ENCODE measurements at regions not wholly inside any gene's neighbourhood (a gene's known extent, or its start where the extent isn't known, plus 50 kb on each side); places are given as distances from the start of the nearest gene placed in this dataset.
"Not testable (repeated sequence)": the region's sequence is repeated elsewhere in the genome, so short reads cannot be mapped to it uniquely, and the experiment has no call there.

DNA sequence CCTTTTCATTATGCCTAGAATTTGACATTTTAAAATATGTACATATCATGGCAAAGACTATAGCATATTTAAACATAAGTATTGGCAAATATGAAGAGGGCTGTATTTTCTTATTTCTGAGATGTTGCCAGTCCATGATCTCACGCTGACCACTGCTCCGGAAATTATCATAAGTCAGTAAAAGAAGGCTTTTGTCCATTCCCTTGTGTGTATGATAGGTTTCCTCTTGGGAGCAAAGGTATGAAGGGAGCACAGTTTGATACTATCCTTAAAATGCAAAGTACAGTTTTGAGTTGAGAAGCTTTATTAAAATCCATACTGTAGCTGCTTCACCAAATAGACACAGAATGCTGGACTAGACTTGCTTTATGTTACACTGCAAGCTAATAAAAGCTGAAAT lies 52.6 kb upstream of the AGA start:
- DNase-seq = no peak

DNA sequence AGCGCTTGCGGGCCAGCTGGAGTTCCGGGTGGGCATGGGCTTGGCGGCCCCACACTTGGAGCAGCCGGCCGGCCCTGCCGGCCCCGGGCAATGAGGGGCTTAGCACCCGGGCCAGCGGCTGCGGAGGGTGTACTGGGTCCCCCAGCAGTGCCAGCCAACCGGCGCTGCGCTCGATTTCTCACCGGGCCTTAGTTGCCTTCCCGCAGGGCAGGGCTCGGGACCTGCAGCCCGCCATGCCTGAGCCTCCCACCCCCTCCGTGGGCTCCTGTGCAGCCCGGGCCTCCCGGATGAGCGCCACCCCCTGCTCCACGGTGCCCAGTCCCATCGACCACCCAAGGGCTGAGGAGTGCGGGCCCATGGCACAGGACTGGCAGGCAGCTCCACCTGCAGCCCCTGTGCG lies 53.4 kb upstream of the AGA start:
- DNase-seq = not testable (repeated sequence)

DNA sequence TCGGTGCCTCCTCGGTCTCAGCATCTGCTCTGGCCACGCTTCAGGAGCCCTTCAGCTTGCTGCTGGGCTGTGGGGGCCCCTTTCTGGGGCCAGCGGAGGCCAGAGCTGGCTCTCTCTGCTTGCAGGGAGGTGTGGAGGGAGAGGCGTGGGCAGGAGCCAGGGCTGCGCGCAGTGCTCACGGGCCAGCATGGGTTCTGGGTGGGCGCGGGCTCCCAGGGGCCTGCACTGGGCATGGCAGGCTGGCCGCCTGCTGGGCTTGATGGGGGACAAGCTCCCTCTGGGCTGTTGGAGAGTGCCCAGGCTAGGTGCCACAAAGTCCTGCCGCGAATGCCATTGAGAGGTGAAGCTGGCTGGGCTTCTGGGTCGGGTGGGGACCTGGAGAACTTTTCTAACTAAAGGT lies 57.3 kb upstream of the AGA start:
- no peak for DNase-seq

DNA sequence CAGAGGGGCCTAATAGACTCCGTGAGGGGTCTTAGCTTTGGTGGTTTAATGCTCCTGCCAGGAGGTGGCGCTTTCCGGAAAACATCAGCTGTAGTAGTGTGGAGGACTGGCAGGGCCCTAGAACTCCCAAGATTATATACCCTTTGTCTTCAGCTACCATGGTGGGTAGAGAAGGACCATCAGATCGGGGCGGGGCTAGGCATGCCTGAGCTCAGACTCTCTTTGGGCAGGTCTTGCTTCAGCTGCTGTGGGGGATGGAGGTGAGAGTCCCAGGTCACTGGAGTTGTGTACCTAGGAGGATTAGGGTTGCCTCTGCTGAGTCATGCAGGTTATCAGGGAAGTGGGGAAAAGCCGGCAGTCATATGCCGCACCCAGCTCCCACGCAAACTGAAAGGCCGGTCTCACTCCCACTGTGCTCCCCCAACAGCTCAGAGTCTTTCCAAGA lies 63.0 kb upstream of the AGA start:
- DNase-seq = no peak

- no peak for DNase-seq
These were observed 66.4 kb upstream of the AGA start for GRCh38 chr4:177508662-177509061.

- DNase-seq = peak in 1 of 3 experiments; percentile 42
These were observed 67.0 kb upstream of the AGA start for GRCh38 chr4:177509226-177509745.

GRCh38 chr4:177511611-177512010 lies 69.4 kb upstream of the AGA start:
- DNase-seq = peak in 2 of 3 experiments; percentile 33 to 75

DNA sequence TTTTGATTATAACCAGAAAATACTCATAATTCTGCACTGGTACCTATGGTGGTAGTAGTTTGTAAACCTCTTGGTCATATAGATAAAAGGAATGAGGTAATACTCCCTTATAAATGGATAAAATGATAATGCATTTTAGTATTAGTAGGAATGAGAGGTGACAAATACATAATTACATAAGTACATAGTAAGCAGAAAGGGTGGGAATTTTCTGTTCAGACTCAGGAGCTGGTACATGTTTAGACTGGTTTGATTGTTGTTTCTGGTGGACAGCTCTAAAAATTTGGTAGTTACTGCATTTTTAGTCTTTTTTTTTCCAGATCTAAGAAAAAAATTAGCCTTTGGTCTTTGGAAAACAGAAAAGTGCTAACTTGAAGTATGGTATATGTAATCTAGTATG lies 70.4 kb upstream of the AGA start:
- no peak for DNase-seq

GRCh38 chr4:177517862-177518261 lies 75.6 kb upstream of the AGA start:
- no peak for DNase-seq

GRCh38 chr4:177519481-177520260 lies 77.4 kb upstream of the AGA start:
- DNase-seq = no peak

DNA sequence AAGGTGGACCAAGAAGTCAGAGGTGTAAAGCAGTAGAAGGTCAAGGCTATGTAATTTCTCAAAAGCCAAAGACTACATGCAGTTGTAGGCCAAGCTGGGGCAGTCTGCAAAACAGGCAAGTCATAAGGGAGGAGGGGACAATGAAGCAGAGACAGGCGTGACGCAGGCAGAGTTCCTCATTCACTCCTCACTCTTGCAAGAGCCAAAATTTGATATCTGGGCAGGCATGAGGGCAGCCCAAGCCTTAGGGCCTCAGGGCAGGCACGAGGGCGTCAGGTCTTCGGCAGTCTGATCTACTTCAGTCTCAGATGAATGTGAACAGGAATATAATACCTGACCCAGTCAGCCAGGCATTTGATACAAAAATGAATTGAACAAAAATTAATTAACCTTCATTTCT lies 86.4 kb upstream of the AGA start:
- DNase-seq = no peak

GRCh38 chr4:177530561-177530960 lies 88.3 kb upstream of the AGA start:
- DNase-seq = no peak

DNA sequence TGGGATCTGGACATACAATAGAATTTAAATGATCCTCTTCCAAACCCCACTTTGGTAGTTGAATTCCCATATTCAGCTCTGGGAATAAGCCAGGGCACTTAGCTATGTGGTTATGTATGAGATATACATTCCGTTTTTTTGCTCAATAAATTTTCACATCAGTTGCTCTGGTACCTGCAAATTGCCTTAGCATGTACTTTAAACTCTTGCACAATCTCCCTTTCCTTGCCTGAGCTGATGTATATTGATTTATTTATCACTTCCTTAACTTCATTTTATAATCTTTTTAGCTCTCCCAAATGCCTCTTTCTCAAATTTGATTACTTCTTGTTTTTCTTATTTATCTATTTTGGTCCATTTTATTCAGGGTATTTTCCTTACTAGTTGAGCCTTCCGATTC lies 90.1 kb upstream of the AGA start:
- DNase-seq = no peak

- not testable (repeated sequence) for DNase-seq
These were observed 92.6 kb upstream of the AGA start for GRCh38 chr4:177534841-177535240.

DNA sequence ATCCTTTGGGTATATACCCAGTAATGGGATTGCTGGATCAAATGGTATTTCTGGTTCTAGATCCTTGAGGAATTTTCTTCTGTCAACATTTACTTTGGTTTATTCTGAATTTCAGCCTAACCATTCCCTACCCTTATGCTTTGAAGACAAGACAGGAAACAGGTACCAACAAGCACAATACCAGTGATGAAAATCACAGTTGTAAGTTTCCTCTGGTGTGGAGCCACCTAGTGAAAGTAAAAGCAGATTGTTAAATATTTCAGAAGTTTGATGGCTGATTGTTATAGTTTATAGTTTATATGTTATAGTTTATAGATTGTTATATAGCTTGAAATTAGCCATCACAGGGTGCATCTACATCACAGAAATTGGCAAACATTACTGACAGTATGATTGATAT lies 104.5 kb upstream of the AGA start:
- no peak for DNase-seq

GRCh38 chr4:177547985-177548384 lies 105.7 kb upstream of the AGA start:
- no peak for DNase-seq

- peak in 2 of 3 experiments; percentile 21 to 56 for DNase-seq
These were observed 112.9 kb upstream of the AGA start for GRCh38 chr4:177555007-177555574.

DNA sequence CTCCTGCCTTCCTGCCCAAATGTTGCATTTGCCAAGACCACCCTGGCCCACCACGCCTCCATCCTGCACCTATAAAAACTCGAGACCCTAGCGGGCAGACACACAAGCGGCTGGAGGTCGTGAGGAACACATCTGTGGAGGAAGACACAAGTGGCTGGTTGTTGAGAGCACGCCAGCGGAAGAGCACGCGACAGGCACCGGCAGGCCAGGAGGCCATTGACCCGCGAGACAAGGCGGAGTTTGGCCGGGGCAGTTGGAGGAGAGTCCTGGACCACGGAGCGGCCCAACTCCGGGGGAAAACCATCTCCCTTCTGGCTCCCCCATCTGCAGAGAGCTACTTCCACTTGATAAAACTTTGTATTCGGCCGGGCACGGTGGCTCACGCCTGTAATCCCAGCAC lies 115.2 kb upstream of the AGA start:
- no peak for DNase-seq

GRCh38 chr4:177558995-177559394 lies 116.8 kb upstream of the AGA start:
- DNase-seq = peak in 1 of 3 experiments; percentile 38

- DNase-seq = no peak
These were observed 119.9 kb upstream of the AGA start for GRCh38 chr4:177562163-177562562.

DNA sequence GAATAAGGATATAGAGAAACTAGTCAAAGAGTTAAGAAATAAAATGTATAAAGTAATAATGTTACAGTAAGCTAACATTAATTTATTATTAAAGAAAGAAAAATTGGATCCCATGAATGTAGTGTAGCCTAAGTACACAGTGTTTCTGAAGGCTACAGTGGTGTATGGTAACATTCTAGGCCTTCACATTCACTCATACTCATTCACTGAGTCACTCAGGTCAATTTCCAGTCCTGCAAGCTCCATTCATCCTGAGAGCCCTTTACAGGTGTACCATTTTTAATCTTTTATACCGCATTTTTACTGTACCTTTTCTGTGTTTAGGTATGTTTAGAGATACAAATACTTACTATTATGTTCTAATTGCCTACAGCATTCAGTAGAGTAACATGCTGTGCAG lies 120.6 kb upstream of the AGA start:
- no peak for DNase-seq

DNA sequence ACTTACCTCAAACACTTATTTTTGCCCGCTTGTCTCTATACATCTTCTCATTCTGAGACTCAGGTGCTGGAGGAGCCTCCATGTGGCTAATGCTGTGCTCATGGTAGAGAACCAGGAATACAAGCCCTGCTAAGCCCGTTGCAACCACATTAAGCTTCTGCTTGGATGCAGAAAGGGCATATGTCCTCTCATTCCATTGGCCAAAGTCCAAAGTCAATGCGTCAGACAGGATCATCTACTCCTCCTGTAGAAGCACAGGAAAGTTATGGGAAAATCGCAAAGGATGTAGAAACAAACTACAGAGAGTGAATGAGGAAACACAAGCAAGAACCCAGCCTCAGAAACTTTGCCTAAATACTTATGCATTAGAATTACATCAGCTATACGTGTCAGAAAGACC lies 124.5 kb upstream of the AGA start:
- DNase-seq = no peak

DNA sequence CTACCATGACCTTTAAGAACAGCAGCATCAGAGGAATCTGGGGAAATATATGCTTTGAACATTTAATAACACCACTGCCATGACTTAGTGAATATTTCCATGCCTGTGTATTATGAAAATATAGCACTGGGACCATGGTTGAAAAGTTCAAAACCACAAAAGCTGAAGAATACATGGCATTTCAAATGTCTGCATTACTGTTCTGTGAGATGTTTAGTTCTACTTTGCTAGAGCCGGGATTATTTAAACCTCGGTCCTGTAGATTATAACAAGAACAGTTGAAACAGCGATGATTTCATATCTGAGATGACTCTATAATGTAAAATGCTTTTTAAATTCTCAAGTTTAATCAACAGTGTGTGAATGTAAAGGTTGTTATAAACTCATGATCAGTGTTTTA lies 126.7 kb upstream of the AGA start:
- DNase-seq = no peak

DNA sequence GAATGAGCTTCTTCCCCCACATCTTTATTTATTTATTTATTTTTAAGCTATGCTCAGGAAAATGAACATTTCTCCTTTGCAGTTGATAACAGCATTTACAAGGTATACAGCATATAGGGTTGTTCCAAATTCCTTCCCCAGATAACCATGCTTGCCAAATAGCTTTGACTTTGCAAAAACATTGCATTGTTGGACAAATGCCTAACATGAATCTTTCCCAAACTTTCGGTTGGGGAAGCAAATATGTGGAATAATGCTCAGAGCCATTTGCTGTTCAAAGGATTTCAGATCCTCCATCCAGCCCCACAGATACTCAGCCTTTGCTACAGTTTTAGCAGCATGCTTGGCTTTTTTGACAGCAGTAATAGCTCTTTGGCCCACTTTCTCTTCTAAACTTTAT lies 127.2 kb upstream of the AGA start:
- DNase-seq = no peak

DNA sequence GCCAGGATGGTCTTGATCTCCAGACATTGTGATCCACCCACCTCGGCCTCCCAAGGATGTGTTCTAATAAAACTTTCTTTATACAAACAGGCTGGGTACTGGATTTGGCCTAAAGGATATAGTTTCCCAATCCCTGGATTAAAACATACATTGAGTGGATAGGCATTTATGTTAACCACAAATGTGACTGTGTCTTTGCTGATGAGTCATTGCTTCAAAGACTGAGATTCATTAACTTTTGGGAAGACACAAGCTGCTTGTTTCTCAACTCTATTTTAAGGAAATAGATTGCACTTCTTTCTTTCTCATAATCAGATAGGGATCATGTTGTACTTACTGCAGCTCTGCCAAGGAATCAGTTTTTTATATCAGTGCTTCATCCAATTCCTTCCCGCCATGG lies 131.3 kb upstream of the AGA start:
- no peak for DNase-seq
